Keratinocyte (primary cell): ENCODE measurements at regions not wholly inside any gene's neighbourhood (a gene's known extent, or its start where the extent isn't known, plus 50 kb on each side); places are given as distances from the start of the nearest gene placed in this dataset.

ENCODE experiments used
- DNase-seq: peaks from one replicate; pipeline ENCODE4 v3.0.0-alpha.2; 2011; ENCODE audit warnings: low read depth, missing footprints, low spot score
- FAIRE-seq: peaks from 2 replicates; lab custom pipeline; 2011; peaks lifted over from hg19 to GRCh38; lab: Jason Lieb, UNC
- H2AFZ ChIP-seq: 2 replicates; pipeline ENCODE4 v1.6.0; 2012; ENCODE audit warnings: low read length, control low read depth, inconsistent platforms; ENCODE audit not compliant: control insufficient read depth
- H3K27ac ChIP-seq: 2 replicates; pipeline ENCODE4 v1.5.1; 2011; ENCODE audit warnings: low read length; ENCODE audit not compliant: control insufficient read depth, insufficient read depth
- H3K27me3 ChIP-seq: 3 replicates; pipeline ENCODE4 v1.6.0; 2011; ENCODE audit warnings: low read length; ENCODE audit not compliant: control insufficient read depth, insufficient read depth; ENCODE audit errors: extremely low read depth
- H3K36me3 ChIP-seq, 2 experiments: 2 replicates in 1 of 2; 3 replicates in 1 of 2; pipeline ENCODE4 v1.5.1; 2011; ENCODE audit warnings: low read length in 2 of 2, mild to moderate bottlenecking in 1 of 2; ENCODE audit not compliant: control insufficient read depth in 2 of 2, insufficient read depth in 2 of 2; ENCODE audit errors: extremely low read depth in 1 of 2
- H3K4me1 ChIP-seq: 3 replicates; pipeline ENCODE4 v1.5.1; 2011; ENCODE audit warnings: low read length; ENCODE audit not compliant: control insufficient read depth, insufficient read depth; ENCODE audit errors: extremely low read depth
- H3K4me2 ChIP-seq: 3 replicates; pipeline ENCODE4 v1.6.0; 2011; ENCODE audit warnings: low read depth, low read length; ENCODE audit not compliant: control insufficient read depth, insufficient read depth; ENCODE audit errors: extremely low read depth
- H3K4me3 ChIP-seq, 3 experiments: fragments of 200-600 bp in 1 of 3; sonication (generic) in 1 of 3; 2 replicates in 2 of 3; 3 replicates in 1 of 3; pipeline ENCODE4 v1.5.1; 2011 to 2016; ENCODE audit warnings: low read length in 3 of 3, mild to moderate bottlenecking in 3 of 3, control low read depth in 2 of 3, inconsistent platforms in 1 of 3, low read depth in 1 of 3, mixed read lengths in 1 of 3, mixed run types in 1 of 3, moderate library complexity in 1 of 3; ENCODE audit not compliant: control insufficient read depth in 2 of 3, insufficient read depth in 2 of 3; ENCODE audit errors: extremely low read depth in 1 of 3
- H3K79me2 ChIP-seq: 2 replicates; pipeline ENCODE4 v1.6.0; 2012; ENCODE audit warnings: low read length; ENCODE audit not compliant: control insufficient read depth, insufficient read depth
- H3K9ac ChIP-seq: 3 replicates; pipeline ENCODE4 v1.6.0; 2011; ENCODE audit warnings: low read length; ENCODE audit not compliant: control insufficient read depth, insufficient read depth; ENCODE audit errors: extremely low read depth
- H3K9me1 ChIP-seq: 3 replicates; pipeline ENCODE4 v1.6.0; 2011; ENCODE audit warnings: low read length; ENCODE audit not compliant: control insufficient read depth, insufficient read depth; ENCODE audit errors: extremely low read depth
- H3K9me3 ChIP-seq: 2 replicates; pipeline ENCODE4 v1.5.1; 2012; ENCODE audit warnings: low read depth, low read length; ENCODE audit not compliant: control insufficient read depth
- H4K20me1 ChIP-seq: 3 replicates; pipeline ENCODE4 v1.6.0; 2011; ENCODE audit warnings: low read length; ENCODE audit not compliant: control insufficient read depth, insufficient read depth; ENCODE audit errors: extremely low read depth
- EZH2 ChIP-seq: IDR thresholded peaks from one replicate; pipeline ENCODE4 v1.6.1; 2012; ENCODE audit warnings: inconsistent platforms, mild to moderate bottlenecking, low read length, moderate library complexity
- dilution Hi-C: fragments of 300-500 bp; cut with MboI; formaldehyde crosslinking; loops from one replicate; pipeline ENCODE4 v1.7.0; 2020; ENCODE audit warnings: low sequenced_read_pairs; ENCODE audit not compliant: extremely low pct_ligation_motif_present
- TF ChIP-seq, protein P1 (sequence below), 3 experiments: IDR thresholded peaks in 1 of 3; conservative IDR thresholded peaks in 1 of 3; optimal IDR thresholded peaks in 1 of 3; 2 replicates in 2 of 3; 3 replicates in 1 of 3; pipeline versions ENCODE3 to v1.5.1; 2011; ENCODE audit warnings: low read length in 3 of 3, mild to moderate bottlenecking in 3 of 3, moderate library complexity in 2 of 3, control low read depth in 1 of 3, inconsistent platforms in 1 of 3; ENCODE audit not compliant: insufficient read depth in 2 of 3; ENCODE audit errors: extremely low read depth in 1 of 3

DNA sequence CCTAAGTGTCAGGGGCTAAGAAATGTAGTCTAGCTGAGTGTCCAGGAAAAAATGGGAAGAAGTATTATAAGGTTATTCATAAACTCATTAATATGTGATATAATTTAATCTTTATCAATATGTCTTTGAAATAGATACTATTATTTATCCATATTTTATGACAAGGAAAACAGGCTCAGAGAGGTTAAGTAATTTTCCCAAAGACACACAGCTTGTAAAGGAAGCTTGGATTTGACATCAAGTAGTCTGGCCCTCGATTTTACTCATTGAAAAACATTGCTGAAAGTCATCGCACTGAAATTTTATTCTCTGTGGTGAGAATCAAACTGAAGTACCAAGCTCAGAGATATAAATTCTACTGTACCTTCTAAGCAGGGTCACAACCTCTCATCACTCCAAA is 276.9 kb downstream of the MSX2 start:
- H3K27ac ChIP-seq, result no peak overlapping the region
- H3K36me3 ChIP-seq, result no peaks in the 10 kb centered on the region
- H3K79me2 ChIP-seq, result no peaks in the 10 kb centered on the region
- H3K4me2 ChIP-seq, result no peak overlapping the region
- no peak for TF ChIP-seq EZH2
- TF ChIP-seq, protein P1, sequence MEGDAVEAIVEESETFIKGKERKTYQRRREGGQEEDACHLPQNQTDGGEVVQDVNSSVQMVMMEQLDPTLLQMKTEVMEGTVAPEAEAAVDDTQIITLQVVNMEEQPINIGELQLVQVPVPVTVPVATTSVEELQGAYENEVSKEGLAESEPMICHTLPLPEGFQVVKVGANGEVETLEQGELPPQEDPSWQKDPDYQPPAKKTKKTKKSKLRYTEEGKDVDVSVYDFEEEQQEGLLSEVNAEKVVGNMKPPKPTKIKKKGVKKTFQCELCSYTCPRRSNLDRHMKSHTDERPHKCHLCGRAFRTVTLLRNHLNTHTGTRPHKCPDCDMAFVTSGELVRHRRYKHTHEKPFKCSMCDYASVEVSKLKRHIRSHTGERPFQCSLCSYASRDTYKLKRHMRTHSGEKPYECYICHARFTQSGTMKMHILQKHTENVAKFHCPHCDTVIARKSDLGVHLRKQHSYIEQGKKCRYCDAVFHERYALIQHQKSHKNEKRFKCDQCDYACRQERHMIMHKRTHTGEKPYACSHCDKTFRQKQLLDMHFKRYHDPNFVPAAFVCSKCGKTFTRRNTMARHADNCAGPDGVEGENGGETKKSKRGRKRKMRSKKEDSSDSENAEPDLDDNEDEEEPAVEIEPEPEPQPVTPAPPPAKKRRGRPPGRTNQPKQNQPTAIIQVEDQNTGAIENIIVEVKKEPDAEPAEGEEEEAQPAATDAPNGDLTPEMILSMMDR (optimal IDR thresholded peaks at IDR 0.05 in 1 of 3, IDR thresholded peaks at IDR 0.05 in 1 of 3, conservative IDR thresholded peaks at IDR 0.05 in 1 of 3; ENCODE audit: extremely low read depth in 1 of 3, insufficient read depth in 2 of 3, low read length in 3 of 3), result no peak
- no peak overlapping the region for H3K9ac ChIP-seq
- H2AFZ ChIP-seq, result no peak overlapping the region
- DNase-seq (no peak), FAIRE-seq (no peak)
- dilution Hi-C loops, result no loop called here
- H3K27me3 ChIP-seq, result no peaks in the 10 kb centered on the region
- H3K9me3 ChIP-seq, result no peaks in the 10 kb centered on the region
- no peaks in the 10 kb centered on the region for H4K20me1 ChIP-seq
- H3K4me1 ChIP-seq, result no peaks in the 10 kb centered on the region
- no peaks in the 10 kb centered on the region for H3K9me1 ChIP-seq
- H3K4me3 ChIP-seq, result no peak overlapping the region

DNA sequence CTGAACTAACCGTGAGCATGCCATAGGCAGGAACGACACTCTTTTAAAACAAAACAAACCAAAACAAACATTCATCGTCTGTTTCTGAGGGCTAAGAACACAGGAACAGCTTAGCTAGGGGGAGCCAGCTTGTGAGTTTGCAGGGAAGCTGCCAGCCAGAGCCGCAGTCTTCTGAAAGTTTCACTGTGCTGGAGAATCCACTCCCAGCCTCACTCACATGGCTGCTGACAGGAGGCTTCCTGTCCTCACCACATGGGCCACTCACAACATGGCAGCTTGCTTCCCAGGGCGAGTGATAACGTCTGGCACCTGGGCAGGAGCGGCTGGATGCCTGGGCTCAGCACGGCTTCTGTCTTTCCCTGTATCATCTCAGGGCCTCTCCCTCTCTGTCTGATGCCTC is 275.2 kb downstream of the MSX2 start:
- no peaks in the 10 kb centered on the region for H3K9me3 ChIP-seq
- H3K27me3 ChIP-seq, result no peaks in the 10 kb centered on the region
- H3K4me3 ChIP-seq, result no peak overlapping the region
- no peaks in the 10 kb centered on the region for H4K20me1 ChIP-seq
- no peak overlapping the region for H3K4me2 ChIP-seq
- H3K9me1 ChIP-seq, result no peaks in the 10 kb centered on the region
- H3K4me1 ChIP-seq, result no peaks in the 10 kb centered on the region
- FAIRE-seq, result no peak
- no peak for TF ChIP-seq EZH2
- TF ChIP-seq, protein P1 (optimal IDR thresholded peaks at IDR 0.05 in 1 of 3, IDR thresholded peaks at IDR 0.05 in 1 of 3, conservative IDR thresholded peaks at IDR 0.05 in 1 of 3; ENCODE audit: extremely low read depth in 1 of 3, insufficient read depth in 2 of 3, low read length in 3 of 3), result no peak
- H3K9ac ChIP-seq, result no peak overlapping the region
- dilution Hi-C loops, result no loop called here
- H3K27ac ChIP-seq, result no peak overlapping the region
- H3K79me2 ChIP-seq, result no peaks in the 10 kb centered on the region
- DNase-seq, result no peak
- no peak overlapping the region for H2AFZ ChIP-seq
- H3K36me3 ChIP-seq, result no peaks in the 10 kb centered on the region
